Mesothelial cell of epicardium (in vitro differentiated cells): ENCODE measurements at regions not wholly inside any gene's neighbourhood (a gene's known extent, or its start where the extent isn't known, plus 50 kb on each side); places are given as distances from the start of the nearest gene placed in this dataset.

Source experiments
- DNase-seq, 2 experiments: peaks; one replicate each; pipeline ENCODE4 v3.0.0; 2021; ENCODE audit warnings: low spot score in 2 of 2; ENCODE audit not compliant: unreplicated experiment in 2 of 2
- H3K27ac Mint-ChIP-seq: 2 replicates; pipeline ENCODE4 v1.8.0; 2021; ENCODE audit warnings: mixed read lengths
- H3K27me3 Mint-ChIP-seq: 2 replicates; pipeline ENCODE4 v1.8.0; 2021; ENCODE audit warnings: low read depth, mixed read lengths
- H3K36me3 Mint-ChIP-seq: 2 replicates; pipeline ENCODE4 v1.8.0; 2021; ENCODE audit warnings: mixed read lengths
- H3K4me1 Mint-ChIP-seq: 2 replicates; pipeline ENCODE4 v1.8.0; 2021; ENCODE audit warnings: mixed read lengths
- H3K4me3 Mint-ChIP-seq: 2 replicates; pipeline ENCODE4 v1.8.0; 2021; ENCODE audit warnings: mild to moderate bottlenecking, moderate library complexity, mixed read lengths
- H3K9me3 Mint-ChIP-seq: 2 replicates; pipeline ENCODE4 v1.8.0; 2021; ENCODE audit warnings: mixed read lengths
- CTCF ChIP-seq: fragments of 200-600 bp; sonication (generic); IDR thresholded peaks from one replicate; pipeline ENCODE4 v1.5.0; 2021; ENCODE audit warnings: antibody characterized with exemption; ENCODE audit not compliant: unreplicated experiment

DNA sequence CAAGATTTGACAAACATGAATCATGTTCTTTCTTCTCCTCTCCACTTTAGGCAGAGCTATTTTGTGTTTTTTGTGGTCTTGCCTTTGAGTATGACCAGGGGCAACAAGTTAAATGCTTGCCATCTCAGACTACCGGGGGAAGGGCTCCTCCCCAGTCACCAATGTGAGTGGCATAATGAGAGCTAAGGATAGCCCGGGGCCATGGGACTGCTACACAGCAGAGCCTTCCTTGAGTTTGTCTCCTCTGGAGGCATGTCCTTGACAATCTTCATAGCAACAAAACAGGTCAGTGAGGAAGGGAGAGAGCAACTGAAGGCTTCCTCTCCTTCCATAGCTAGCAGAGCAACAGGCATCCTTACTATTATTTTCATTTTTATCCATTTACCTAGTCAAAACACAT is 299.3 kb downstream of the ENC1 start:
- DNase-seq = no peak

DNA sequence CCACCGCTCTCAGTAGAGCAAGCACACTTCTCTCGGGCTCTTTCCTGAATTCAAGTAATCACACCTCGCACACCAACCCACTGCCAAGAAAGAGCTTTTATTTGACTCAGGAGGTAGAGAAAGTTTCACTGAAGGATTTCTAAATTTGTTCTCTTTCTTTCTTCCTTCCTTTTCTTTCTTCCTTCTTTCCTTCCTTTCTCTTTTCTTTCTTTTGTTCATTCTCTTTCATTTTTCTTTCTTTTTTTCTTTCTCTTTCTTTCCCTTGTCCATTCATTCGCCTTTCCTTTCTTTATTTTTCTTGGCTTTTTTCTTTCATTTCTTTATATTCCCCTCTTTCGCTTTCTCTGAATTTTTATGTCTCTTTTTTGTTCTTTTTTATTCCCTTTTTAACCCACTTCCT is 300.1 kb downstream of the ENC1 start:
- H3K27ac Mint-ChIP-seq = no peak overlapping the region
- no peak overlapping the region for H3K4me3 Mint-ChIP-seq
- no peak for DNase-seq
- H3K27me3 Mint-ChIP-seq = no peaks in the 10 kb centered on the region
- peaks cover 56% of the 10 kb centered on the region for H3K4me1 Mint-ChIP-seq
- H3K36me3 Mint-ChIP-seq = no peaks in the 10 kb centered on the region
- no peaks in the 10 kb centered on the region for H3K9me3 Mint-ChIP-seq
- TF ChIP-seq CTCF = no peak

More for the DNA sequence above, 299.3 kb downstream of the ENC1 start:
- Mint-ChIP-seq H3K9me3 (no peaks in the 10 kb centered on the region), H3K27me3 (no peaks in the 10 kb centered on the region), H3K4me3 (no peak overlapping the region), H3K4me1 (peaks cover 51% of the 10 kb centered on the region), H3K27ac (no peak overlapping the region), H3K36me3 (no peaks in the 10 kb centered on the region)
- no peak for TF ChIP-seq CTCF

GRCh38 chr5:74337984-74338310 is 302.6 kb downstream of the ENC1 start:
- DNase-seq = no peak
- Mint-ChIP-seq H3K4me1 (peaks cover 65% of the 10 kb centered on the region), H3K27ac (peak overlapping the region; percentile 62), H3K9me3 (no peaks in the 10 kb centered on the region), H3K27me3 (no peaks in the 10 kb centered on the region), H3K36me3 (no peaks in the 10 kb centered on the region), H3K4me3 (no peak overlapping the region)
- TF ChIP-seq CTCF = no peak

GRCh38 chr5:74337254-74337983 is 303.1 kb downstream of the ENC1 start:
- no peak for DNase-seq
- no peak for TF ChIP-seq CTCF
- Mint-ChIP-seq H3K36me3 (no peaks in the 10 kb centered on the region), H3K27me3 (no peaks in the 10 kb centered on the region), H3K27ac (peak overlapping the region; percentile 78), H3K4me3 (no peak overlapping the region), H3K4me1 (peaks cover 67% of the 10 kb centered on the region), H3K9me3 (no peaks in the 10 kb centered on the region)

GRCh38 chr5:74336297-74336696 is 304.2 kb downstream of the ENC1 start:
- Mint-ChIP-seq H3K4me3 (no peak overlapping the region), H3K27ac (no peak overlapping the region), H3K36me3 (no peaks in the 10 kb centered on the region), H3K27me3 (no peaks in the 10 kb centered on the region), H3K4me1 (peaks cover 68% of the 10 kb centered on the region), H3K9me3 (no peaks in the 10 kb centered on the region)
- TF ChIP-seq CTCF = peak; percentile 25
- DNase-seq = no peak
